ENCODE measurements at regions not wholly inside any gene's neighbourhood (a gene's known extent, or its start where the extent isn't known, plus 50 kb on each side); places are given as distances from the start of the nearest gene placed in this dataset.
"Not testable (repeated sequence)": the region's sequence is repeated elsewhere in the genome, so short reads cannot be mapped to it uniquely, and the experiment has no call there.

DNA sequence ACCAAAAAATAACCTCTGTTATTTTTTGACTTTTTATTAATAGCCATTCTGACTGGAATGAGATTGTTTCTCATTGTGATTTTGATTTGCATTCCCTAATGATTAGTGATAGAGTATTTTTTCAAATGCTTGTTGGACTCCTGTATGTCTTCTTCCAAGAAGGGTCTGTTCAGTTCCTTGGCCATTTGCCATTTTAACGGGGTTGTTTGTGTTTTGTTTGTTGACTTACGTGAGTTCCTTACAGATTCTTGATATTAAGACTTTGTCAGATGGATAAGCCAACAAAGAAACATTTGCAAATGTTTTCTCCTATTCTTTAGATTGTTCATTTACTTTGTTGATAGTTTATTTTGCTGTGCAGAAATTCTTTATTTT is 651.6 kb upstream of the LRFN5 start:
- H3K4me1 Mint-ChIP-seq, result no peaks in the 10 kb centered on the region
- peaks cover 8 to 21% of the 10 kb centered on the region in 2 donors for H3K9me3 ChIP-seq (replicated peaks in 1 of 2; ENCODE audit: control insufficient read depth in 1 of 2, insufficient read depth in 1 of 2, low read length in 2 of 2)
- no peaks in the 10 kb centered on the region for H3K36me3 Mint-ChIP-seq
- no peaks in the 10 kb centered on the region for H3K27me3 ChIP-seq (ENCODE audit: control insufficient read depth in 2 of 2, insufficient read depth in 2 of 2, low read length in 2 of 2)
- no peaks in the 10 kb centered on the region for H3K79me2 ChIP-seq (ENCODE audit: insufficient read depth, low read length)
- H3K27ac Mint-ChIP-seq, result no peak overlapping the region
- H3K9ac ChIP-seq (ENCODE audit: insufficient read depth, low read length, poor library complexity, severe bottlenecking), result no peak overlapping the region
- H3K4me3 ChIP-seq (replicated peaks in 1 of 3; ENCODE audit: low read depth in 2 of 3, low read length in 3 of 3), result no peak overlapping the region
- H3K36me3 ChIP-seq (replicated peaks in 1 of 2; ENCODE audit: control insufficient read depth in 1 of 2, insufficient read depth in 2 of 2, low read length in 2 of 2), result no peaks in the 10 kb centered on the region
- peaks cover 3 to 14% (median 10%) of the 10 kb centered on the region in 7 donors for H3K9me3 Mint-ChIP-seq
- no peak overlapping the region for H2AFZ ChIP-seq (ENCODE audit: insufficient read depth, low read depth, low read length, poor library complexity, severe bottlenecking)
- WGBS (ENCODE audit: insufficient coverage), result no CpG with 5 or more reads among the region's 2 CpGs
- no peaks in the 10 kb centered on the region for H3K27me3 Mint-ChIP-seq (ENCODE audit: low read depth in 3 of 3)
- no peaks in the 10 kb centered on the region for H3K4me1 ChIP-seq (ENCODE audit: control insufficient read depth in 1 of 2, insufficient read depth in 2 of 2, low read length in 2 of 2)
- intact Hi-C loops (cut with micrococcal nuclease), result no loop called here
- DNase-seq, result no peak
- no peak overlapping the region for H3K4me2 ChIP-seq (replicated peaks; ENCODE audit: extremely low read depth, low read length, poor library complexity, severe bottlenecking)
- TF ChIP-seq, protein P1, sequence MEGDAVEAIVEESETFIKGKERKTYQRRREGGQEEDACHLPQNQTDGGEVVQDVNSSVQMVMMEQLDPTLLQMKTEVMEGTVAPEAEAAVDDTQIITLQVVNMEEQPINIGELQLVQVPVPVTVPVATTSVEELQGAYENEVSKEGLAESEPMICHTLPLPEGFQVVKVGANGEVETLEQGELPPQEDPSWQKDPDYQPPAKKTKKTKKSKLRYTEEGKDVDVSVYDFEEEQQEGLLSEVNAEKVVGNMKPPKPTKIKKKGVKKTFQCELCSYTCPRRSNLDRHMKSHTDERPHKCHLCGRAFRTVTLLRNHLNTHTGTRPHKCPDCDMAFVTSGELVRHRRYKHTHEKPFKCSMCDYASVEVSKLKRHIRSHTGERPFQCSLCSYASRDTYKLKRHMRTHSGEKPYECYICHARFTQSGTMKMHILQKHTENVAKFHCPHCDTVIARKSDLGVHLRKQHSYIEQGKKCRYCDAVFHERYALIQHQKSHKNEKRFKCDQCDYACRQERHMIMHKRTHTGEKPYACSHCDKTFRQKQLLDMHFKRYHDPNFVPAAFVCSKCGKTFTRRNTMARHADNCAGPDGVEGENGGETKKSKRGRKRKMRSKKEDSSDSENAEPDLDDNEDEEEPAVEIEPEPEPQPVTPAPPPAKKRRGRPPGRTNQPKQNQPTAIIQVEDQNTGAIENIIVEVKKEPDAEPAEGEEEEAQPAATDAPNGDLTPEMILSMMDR (IDR thresholded peaks at IDR 0.05), result no peak
- H3K27ac ChIP-seq (ENCODE audit: low read depth in 1 of 2, low read length in 2 of 2), result no peak overlapping the region
- no peaks in the 10 kb centered on the region for H4K20me1 ChIP-seq (ENCODE audit: insufficient read depth, low read length)
- no peak overlapping the region for H3K4me3 Mint-ChIP-seq

DNA sequence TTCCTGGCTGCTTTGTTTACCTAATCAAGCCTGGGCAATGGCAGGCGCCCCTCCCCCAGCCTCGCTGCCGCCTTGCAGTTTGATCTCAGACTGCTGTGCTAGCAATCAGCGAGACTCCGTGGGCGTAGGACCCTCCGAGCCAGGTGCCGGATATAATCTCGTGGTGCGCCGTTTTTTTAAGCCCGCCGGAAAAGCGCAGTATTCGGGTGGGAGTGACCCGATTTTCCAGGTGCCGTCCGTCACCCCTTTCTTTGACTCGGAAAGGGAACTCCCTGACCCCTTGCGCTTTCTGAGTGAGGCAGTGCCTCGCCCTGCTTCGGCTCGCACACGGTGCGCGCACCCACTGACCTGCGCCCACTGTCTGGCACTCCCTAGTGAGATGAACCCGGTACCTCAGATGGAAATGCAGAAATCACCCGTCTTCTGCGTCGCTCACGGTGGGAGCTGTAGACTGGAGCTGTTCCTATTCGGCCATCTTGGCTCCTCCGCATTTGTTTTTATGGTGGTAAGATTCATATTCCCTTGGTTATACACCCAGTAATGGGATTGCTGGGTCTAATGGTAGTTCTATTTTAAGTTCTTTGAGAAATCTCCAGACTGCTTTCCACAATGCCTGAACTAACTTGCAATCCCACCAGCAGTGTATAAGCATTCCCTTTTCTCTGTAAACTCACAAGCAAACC is 652.1 kb upstream of the LRFN5 start:
- H3K4me3 ChIP-seq (replicated peaks in 1 of 3; ENCODE audit: low read depth in 2 of 3, low read length in 3 of 3); intact Hi-C loops (cut with micrococcal nuclease); H3K9ac ChIP-seq (ENCODE audit: insufficient read depth, low read length, poor library complexity, severe bottlenecking); H3K4me1 Mint-ChIP-seq; DNase-seq; H3K27me3 ChIP-seq (ENCODE audit: control insufficient read depth in 2 of 2, insufficient read depth in 2 of 2, low read length in 2 of 2); H4K20me1 ChIP-seq (ENCODE audit: insufficient read depth, low read length); H3K36me3 ChIP-seq (replicated peaks in 1 of 2; ENCODE audit: control insufficient read depth in 1 of 2, insufficient read depth in 2 of 2, low read length in 2 of 2); H2AFZ ChIP-seq (ENCODE audit: insufficient read depth, low read depth, low read length, poor library complexity, severe bottlenecking); H3K4me2 ChIP-seq (replicated peaks; ENCODE audit: extremely low read depth, low read length, poor library complexity, severe bottlenecking); H3K36me3 Mint-ChIP-seq; H3K27me3 Mint-ChIP-seq (ENCODE audit: low read depth in 3 of 3); H3K27ac ChIP-seq (ENCODE audit: low read depth in 1 of 2, low read length in 2 of 2); H3K4me3 Mint-ChIP-seq; H3K79me2 ChIP-seq (ENCODE audit: insufficient read depth, low read length); H3K4me1 ChIP-seq (ENCODE audit: control insufficient read depth in 1 of 2, insufficient read depth in 2 of 2, low read length in 2 of 2): not testable (repeated sequence)
- H3K9me3 ChIP-seq (replicated peaks in 1 of 2; ENCODE audit: control insufficient read depth in 1 of 2, insufficient read depth in 1 of 2, low read length in 2 of 2), result peaks cover 6 to 16% of the 10 kb centered on the region in 2 donors
- Mint-ChIP-seq H3K9me3 (peaks cover 3 to 13% (median 8%) of the 10 kb centered on the region in 7 donors), H3K27ac (peak overlapping the region in 1 of 7 donors; percentile 3)
- WGBS (ENCODE audit: insufficient coverage), result no CpG with 5 or more reads among the region's 34 CpGs
